HUES6 (cell line): ENCODE measurements at regions not wholly inside any gene's neighbourhood (a gene's known extent, or its start where the extent isn't known, plus 50 kb on each side); places are given as distances from the start of the nearest gene placed in this dataset.
"Not testable (repeated sequence)": the region's sequence is repeated elsewhere in the genome, so short reads cannot be mapped to it uniquely, and the experiment has no call there.

Experiments
- H3K27ac ChIP-seq: 2 replicates; pipeline ENCODE4 v1.7.0; 2013; ENCODE audit warnings: low read depth, mild to moderate bottlenecking, low read length, inconsistent platforms
- H3K27me3 ChIP-seq: 2 replicates; pipeline ENCODE4 v1.6.1; 2013; ENCODE audit warnings: low read length; ENCODE audit not compliant: control insufficient read depth, insufficient read depth
- H3K36me3 ChIP-seq: 2 replicates; pipeline ENCODE4 v1.6.1; 2013; ENCODE audit warnings: low read length; ENCODE audit not compliant: control insufficient read depth, insufficient read depth
- H3K4me1 ChIP-seq: 2 replicates; pipeline ENCODE4 v1.6.1; 2013; ENCODE audit warnings: low read length; ENCODE audit not compliant: control insufficient read depth, insufficient read depth
- H3K4me3 ChIP-seq: 2 replicates; pipeline ENCODE4 v1.5.1; 2013; ENCODE audit warnings: low read depth, low read length
- H3K9ac ChIP-seq: one replicate; pipeline ENCODE4 v1.6.1; 2013; ENCODE audit warnings: mild to moderate bottlenecking, low read length
- H3K9me3 ChIP-seq: 2 replicates; pipeline ENCODE4 v1.6.1; 2013; ENCODE audit warnings: low read depth, low read length; ENCODE audit not compliant: control insufficient read depth, insufficient read depth

DNA sequence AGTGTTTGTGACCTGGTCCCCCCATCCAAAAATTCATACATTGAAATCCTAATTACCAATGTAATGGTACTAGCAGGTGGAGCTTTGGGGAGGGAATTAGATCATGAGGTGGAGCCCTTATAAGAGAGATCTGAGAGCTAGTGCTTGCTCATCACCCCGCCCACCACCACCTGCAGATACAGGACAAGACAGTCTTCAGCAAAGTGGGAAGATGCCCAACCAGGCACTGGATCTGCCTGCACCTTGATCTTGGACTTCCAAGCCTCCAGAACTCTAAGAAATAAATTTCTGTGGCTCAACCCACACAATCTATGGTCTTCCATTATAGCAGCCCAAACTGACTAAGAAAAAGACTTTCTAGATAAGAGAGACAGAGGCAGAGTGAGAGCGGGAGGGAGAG is 343.4 kb downstream of the LRRIQ3 start:
- H3K4me3 ChIP-seq = no peak overlapping the region
- no peaks in the 10 kb centered on the region for H3K4me1 ChIP-seq

DNA sequence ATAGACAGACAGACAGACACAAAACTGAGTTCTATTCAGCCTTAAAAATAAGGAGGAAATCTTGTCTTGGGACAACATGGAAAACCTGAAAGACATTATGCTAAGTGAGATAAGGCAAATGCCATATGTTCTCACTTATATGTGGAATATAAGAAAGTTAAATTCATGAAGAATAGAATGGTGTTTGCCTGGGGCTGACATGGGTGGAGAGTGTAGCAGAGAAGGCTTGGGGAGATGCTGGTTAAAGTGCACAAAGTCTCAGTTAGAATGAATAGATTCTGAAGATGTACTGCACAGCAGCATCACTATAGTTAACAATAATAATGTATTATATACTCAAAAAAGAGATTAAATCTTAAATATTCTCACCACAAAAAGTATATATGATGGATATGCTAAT is 355.5 kb downstream of the LRRIQ3 start:
- H3K36me3 ChIP-seq = no peaks in the 10 kb centered on the region
- H3K27ac ChIP-seq = no peak overlapping the region
- no peak overlapping the region for H3K4me3 ChIP-seq
- no peaks in the 10 kb centered on the region for H3K27me3 ChIP-seq
- no peak overlapping the region for H3K9ac ChIP-seq
- no peaks in the 10 kb centered on the region for H3K9me3 ChIP-seq
- no peaks in the 10 kb centered on the region for H3K4me1 ChIP-seq

More for the DNA sequence above, 343.4 kb downstream of the LRRIQ3 start:
- H3K27me3 ChIP-seq = no peaks in the 10 kb centered on the region
- H3K27ac ChIP-seq = no peak overlapping the region
- H3K36me3 ChIP-seq = no peaks in the 10 kb centered on the region
- no peaks in the 10 kb centered on the region for H3K9me3 ChIP-seq
- H3K9ac ChIP-seq = no peak overlapping the region

DNA sequence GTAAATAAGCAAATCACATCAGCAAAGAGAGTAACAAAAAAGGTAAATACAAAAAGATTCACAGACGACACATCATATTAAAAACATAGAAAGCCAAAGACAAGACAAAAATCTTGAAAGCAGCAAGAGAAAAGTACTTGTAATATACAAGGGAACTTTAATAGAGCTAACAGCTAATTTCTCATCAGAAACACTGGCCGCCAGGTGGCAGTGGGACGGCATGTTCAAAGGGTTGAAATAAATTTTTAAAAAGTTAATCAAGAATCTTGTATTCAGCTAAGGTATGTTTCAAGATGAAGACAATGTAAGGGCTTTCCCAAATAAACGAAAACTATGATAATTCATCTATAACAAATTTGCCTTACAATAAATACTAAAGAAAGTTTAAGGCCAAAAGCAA is 358.1 kb downstream of the LRRIQ3 start:
- no peak overlapping the region for H3K9ac ChIP-seq
- H3K27me3 ChIP-seq = no peaks in the 10 kb centered on the region
- no peak overlapping the region for H3K27ac ChIP-seq
- no peaks in the 10 kb centered on the region for H3K9me3 ChIP-seq
- no peaks in the 10 kb centered on the region for H3K36me3 ChIP-seq
- H3K4me1 ChIP-seq = no peaks in the 10 kb centered on the region
- no peak overlapping the region for H3K4me3 ChIP-seq

DNA sequence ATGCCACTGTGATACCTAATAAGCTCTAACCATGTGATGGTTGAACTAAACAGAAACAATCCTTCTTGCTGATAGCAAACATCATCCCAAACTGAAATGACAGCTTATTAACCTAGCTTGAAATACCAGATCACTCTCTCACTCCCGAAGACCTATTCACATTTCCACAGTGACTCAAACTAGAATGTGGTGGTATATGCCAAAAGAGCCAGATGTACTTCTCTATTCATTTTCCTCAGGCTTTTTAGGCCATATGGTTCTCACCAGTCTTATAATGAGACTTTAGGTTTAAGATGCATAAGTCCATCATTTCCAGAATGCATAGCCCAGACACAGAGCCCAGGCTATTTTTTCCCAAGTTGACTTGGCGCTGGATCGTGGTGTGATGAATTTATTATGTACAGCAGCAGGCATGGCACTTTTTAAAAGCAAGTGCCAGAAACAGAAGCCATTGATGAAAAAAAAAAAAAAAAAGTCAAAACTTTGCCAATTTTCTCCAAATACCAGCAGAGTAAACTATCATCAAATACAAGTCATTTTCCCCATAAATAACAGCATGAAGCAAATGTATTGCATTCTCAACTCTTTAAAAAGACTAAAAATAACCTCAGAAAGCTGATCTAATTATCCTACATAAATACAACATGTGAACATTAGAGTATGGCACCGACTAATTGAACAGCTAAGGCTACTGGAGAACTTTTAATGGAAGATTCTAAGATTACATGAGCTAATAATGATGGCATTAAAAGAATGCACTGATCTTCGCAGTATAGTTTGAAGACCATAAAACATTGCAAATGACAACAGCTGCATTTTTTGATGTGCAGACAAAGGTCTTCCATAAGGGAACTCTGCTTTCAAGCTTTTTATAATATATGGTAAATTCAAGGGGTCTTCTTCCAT is 365.4 kb downstream of the LRRIQ3 start:
- Histone ChIP-seq H3K9ac (no peak overlapping the region), H3K4me1 (no peaks in the 10 kb centered on the region), H3K27me3 (no peaks in the 10 kb centered on the region), H3K9me3 (no peaks in the 10 kb centered on the region), H3K27ac (no peak overlapping the region), H3K36me3 (no peaks in the 10 kb centered on the region), H3K4me3 (no peak overlapping the region)

DNA sequence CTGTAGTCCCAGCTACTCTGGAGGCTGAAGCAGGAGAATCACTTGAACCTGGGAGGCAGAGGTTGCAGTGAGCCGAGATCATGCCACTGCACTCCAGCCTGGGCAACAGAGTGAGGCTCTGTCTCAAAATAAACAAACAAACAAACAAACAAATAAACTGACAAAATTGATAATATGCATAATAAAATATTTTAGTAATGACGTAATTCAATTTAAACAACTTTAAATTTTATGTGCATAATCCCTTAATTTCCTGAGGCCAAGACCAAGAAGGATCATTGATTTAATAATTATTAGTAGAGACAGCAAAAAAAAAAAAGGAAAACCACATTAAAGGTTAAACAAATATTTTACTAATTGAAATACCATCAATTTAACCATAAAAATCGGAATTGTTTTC is 370.7 kb downstream of the LRRIQ3 start:
- H3K4me1 ChIP-seq, H3K9ac ChIP-seq, H3K27ac ChIP-seq, H3K9me3 ChIP-seq, H3K27me3 ChIP-seq, H3K36me3 ChIP-seq, H3K4me3 ChIP-seq: not testable (repeated sequence)

DNA sequence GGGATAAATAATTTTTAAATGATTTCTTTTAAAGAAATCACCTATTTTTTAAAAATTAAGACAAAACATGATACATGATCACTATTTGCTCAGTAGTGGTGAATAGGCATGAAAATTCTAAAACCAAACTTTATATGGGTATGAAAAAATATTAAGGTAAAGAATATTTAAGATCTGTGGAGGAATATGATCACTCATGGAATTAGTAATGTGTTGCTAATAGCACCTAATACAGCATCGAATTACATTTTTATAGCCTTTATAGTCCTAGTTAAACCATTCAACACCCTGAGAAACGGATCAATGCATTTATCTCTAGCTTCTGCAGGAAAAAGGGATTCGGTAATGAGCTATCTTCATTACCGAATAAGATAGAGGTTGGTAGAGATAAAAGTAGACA is 373.9 kb downstream of the LRRIQ3 start:
- Histone ChIP-seq H3K27ac (no peak overlapping the region), H3K4me3 (no peak overlapping the region), H3K9ac (no peak overlapping the region)

DNA sequence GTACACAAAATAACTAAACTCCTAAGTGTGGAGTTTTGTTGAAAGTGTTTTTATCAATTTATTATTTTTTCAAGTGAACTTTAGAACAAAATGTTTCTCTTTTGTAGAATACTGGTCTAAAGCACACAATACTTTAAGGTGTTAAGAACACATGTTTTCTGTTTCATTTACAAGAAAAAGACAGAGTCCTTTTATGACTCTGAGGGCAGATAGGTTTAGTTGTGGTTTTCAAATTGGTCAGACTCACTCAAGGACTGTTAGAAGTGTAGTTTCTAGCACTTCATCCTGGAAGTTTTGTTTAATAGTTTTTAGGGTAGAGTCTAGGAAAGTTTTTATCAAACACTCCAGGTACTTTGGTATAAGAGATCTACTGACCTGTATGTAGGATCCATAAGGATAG is 376.5 kb downstream of the LRRIQ3 start:
- H3K36me3 ChIP-seq = no peaks in the 10 kb centered on the region
- no peak overlapping the region for H3K4me3 ChIP-seq
- H3K27ac ChIP-seq = no peak overlapping the region
- no peaks in the 10 kb centered on the region for H3K27me3 ChIP-seq
- H3K4me1 ChIP-seq = no peaks in the 10 kb centered on the region
- no peak overlapping the region for H3K9ac ChIP-seq
- no peaks in the 10 kb centered on the region for H3K9me3 ChIP-seq

More for the DNA sequence above, 373.9 kb downstream of the LRRIQ3 start:
- Histone ChIP-seq H3K36me3 (no peaks in the 10 kb centered on the region), H3K9me3 (no peaks in the 10 kb centered on the region), H3K4me1 (no peaks in the 10 kb centered on the region), H3K27me3 (no peaks in the 10 kb centered on the region)

DNA sequence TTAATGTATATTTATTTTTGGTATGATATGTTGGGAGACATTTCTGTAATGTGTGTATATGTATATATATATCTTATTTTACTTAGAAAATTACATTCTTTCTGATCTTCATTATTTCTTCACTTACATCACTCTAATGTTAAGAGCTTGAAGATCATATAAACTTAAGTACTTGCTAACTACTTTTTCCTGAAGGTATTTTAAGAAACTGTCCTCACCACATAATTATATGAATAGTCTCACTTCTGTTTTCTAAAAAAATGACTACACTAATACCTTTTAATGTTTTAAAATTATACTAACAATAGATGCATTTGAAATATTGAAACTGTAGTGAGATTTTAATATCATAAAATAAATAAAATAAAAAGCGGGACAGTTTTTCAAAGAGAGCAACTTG is 377.1 kb downstream of the LRRIQ3 start:
- Histone ChIP-seq H3K9me3 (no peaks in the 10 kb centered on the region), H3K27me3 (no peaks in the 10 kb centered on the region), H3K9ac (no peak overlapping the region)

DNA sequence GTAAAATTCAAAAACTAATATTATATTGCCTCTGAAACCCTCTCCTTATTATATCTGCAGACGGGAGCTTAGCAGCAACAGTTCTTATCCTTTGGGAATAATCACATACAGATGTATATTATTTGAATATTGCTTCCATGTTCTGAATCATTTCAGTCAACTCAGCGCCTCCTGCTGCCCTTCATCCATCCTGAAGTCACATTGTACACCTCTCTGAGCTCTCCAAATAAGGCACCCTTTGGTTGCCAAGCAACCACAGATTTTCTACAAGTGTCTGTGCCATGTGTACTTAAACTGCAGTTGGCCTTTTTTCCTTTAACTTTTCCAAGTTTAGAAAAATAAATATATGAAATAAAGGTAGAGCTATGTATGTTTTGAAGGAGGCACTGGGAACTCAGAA is 384.3 kb downstream of the LRRIQ3 start:
- no peak overlapping the region for H3K9ac ChIP-seq
- no peaks in the 10 kb centered on the region for H3K9me3 ChIP-seq
- H3K4me3 ChIP-seq = no peak overlapping the region
- H3K27me3 ChIP-seq = no peaks in the 10 kb centered on the region
- H3K4me1 ChIP-seq = no peaks in the 10 kb centered on the region
- no peaks in the 10 kb centered on the region for H3K36me3 ChIP-seq
- H3K27ac ChIP-seq = no peak overlapping the region

More for the DNA sequence above, 377.1 kb downstream of the LRRIQ3 start:
- Histone ChIP-seq H3K4me3 (no peak overlapping the region), H3K4me1 (no peaks in the 10 kb centered on the region), H3K27ac (no peak overlapping the region), H3K36me3 (no peaks in the 10 kb centered on the region)

DNA sequence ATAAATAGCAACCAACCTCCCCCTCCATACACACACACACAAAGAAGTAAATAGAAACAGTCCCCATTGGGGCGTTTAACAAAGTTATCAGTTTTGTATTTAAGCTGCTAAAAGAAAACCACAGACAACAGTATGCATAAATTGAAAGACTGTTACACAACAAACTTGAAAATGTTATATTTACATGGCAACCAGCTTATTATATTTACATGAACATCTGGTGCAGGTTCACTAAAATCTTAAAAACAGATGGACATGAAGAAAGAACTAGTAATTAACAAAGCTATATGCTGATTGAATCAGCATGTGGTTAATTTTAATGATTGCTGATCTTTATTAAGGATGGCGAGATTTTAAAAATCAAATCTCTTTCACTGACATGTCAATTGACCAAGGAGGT is 384.7 kb downstream of the LRRIQ3 start:
- no peaks in the 10 kb centered on the region for H3K36me3 ChIP-seq
- no peak overlapping the region for H3K27ac ChIP-seq
- H3K4me1 ChIP-seq = no peaks in the 10 kb centered on the region
- H3K27me3 ChIP-seq = no peaks in the 10 kb centered on the region
- no peak overlapping the region for H3K4me3 ChIP-seq
- no peaks in the 10 kb centered on the region for H3K9me3 ChIP-seq
- H3K9ac ChIP-seq = no peak overlapping the region

DNA sequence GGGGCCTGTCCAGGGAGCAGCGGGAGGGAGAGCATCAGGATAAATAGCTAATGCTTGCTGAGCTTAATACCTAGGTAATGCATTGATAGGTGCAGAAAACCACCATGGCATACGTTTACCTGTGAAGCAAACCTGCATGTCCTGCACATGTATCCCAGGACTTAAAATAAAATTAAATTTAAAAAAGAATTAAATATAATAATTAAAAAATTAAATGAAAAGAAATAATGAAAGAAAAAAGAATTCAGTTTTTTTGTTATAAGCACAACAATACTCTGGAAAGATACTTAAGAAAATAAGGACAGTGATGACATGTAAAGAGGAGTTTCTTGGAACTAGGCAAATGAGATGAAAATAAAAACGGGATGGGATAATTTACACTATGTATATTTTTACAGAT is 386.2 kb downstream of the LRRIQ3 start:
- H3K9ac ChIP-seq = no peak overlapping the region
- no peak overlapping the region for H3K4me3 ChIP-seq
- no peak overlapping the region for H3K27ac ChIP-seq
- no peaks in the 10 kb centered on the region for H3K4me1 ChIP-seq
- H3K9me3 ChIP-seq = no peaks in the 10 kb centered on the region
- no peaks in the 10 kb centered on the region for H3K36me3 ChIP-seq
- no peaks in the 10 kb centered on the region for H3K27me3 ChIP-seq
